B cell (primary cell): ENCODE measurements at regions not wholly inside any gene's neighbourhood (a gene's known extent, or its start where the extent isn't known, plus 50 kb on each side); places are given as distances from the start of the nearest gene placed in this dataset.

ENCODE experiments used
- ATAC-seq: fragments of 200-7000 bp; cut with Tn5 transposase; one replicate; pipeline ENCODE4 v1.10.0; 2021; ENCODE audit warnings: low read depth, mild to moderate bottlenecking, moderate number of reproducible peaks, moderate library complexity
- CTCF ChIA-PET: fragments of 350-600 bp; sonication (Branson Sonifier 250); formaldehyde crosslinking; loops from one replicate; lab custom pipeline; 2021; ENCODE audit warnings: antibody characterized with exemption, inconsistent platforms; lab: Charles Lee
- POLR2A ChIA-PET: fragments of 350-600 bp; sonication (Branson Sonifier 250); formaldehyde crosslinking; loops from one replicate; lab custom pipeline; 2021; ENCODE audit warnings: antibody characterized with exemption; lab: Charles Lee
- DNase-seq: peaks from one replicate; pipeline ENCODE4 v3.0.0; 2013
- H2AFZ ChIP-seq: 2 replicates; pipeline ENCODE4 v1.6.1; 2012; ENCODE audit warnings: mild to moderate bottlenecking, low read depth, low read length; ENCODE audit not compliant: insufficient read depth, poor library complexity, severe bottlenecking
- H3K27ac ChIP-seq, 2 donors: 1 replicate in 1 of 2; 2 replicates in 1 of 2; pipeline ENCODE4 v1.5.1; 2012 to 2013; ENCODE audit warnings: low read length in 2 of 2, mild to moderate bottlenecking in 2 of 2, moderate library complexity in 1 of 2
- H3K27me3 ChIP-seq, 4 experiments: fragments of 200-600 bp in 1 of 4; sonication (generic) in 1 of 4; replicated peaks in 1 of 4; 1 replicate in 2 of 4; 2 replicates in 2 of 4; pipeline versions ENCODE4 v1.6.1 to v1.7.0; 2013 to 2016; ENCODE audit warnings: low read length in 3 of 4, mild to moderate bottlenecking in 2 of 4, mixed read lengths in 1 of 4, moderate library complexity in 1 of 4; ENCODE audit not compliant: insufficient read depth in 4 of 4, control insufficient read depth in 3 of 4; ENCODE audit errors: control extremely low read depth in 1 of 4
- H3K36me3 ChIP-seq, 2 experiments: replicated peaks in 1 of 2; 1 replicate in 1 of 2; 2 replicates in 1 of 2; pipeline versions ENCODE4 v1.6.1 to v1.7.1; 2013; ENCODE audit warnings: low read length in 1 of 2; ENCODE audit not compliant: insufficient read depth in 2 of 2, control insufficient read depth in 1 of 2; ENCODE audit errors: control extremely low read depth in 1 of 2, extremely low read depth in 1 of 2
- H3K4me1 ChIP-seq, 2 donors: fragments of 200-600 bp in 1 of 2; sonication (generic) in 1 of 2; 1 replicate in 1 of 2; 2 replicates in 1 of 2; pipeline versions ENCODE4 v1.5.1 to v1.6.1; 2013 to 2017; ENCODE audit warnings: low read length in 2 of 2; ENCODE audit not compliant: control insufficient read depth in 2 of 2, insufficient read depth in 2 of 2
- H3K4me2 ChIP-seq: replicated peaks from 2 replicates; pipeline ENCODE3; 2012; ENCODE audit warnings: mild to moderate bottlenecking, low read depth, low read length; ENCODE audit not compliant: poor library complexity, severe bottlenecking
- H3K4me3 ChIP-seq, 5 experiments: fragments of 200-600 bp in 1 of 5; sonication (generic) in 1 of 5; 1 replicate in 3 of 5; 2 replicates in 2 of 5; pipeline versions ENCODE4 v1.5.1 to v1.7.0; 2011 to 2016; ENCODE audit warnings: low read length in 4 of 5, mild to moderate bottlenecking in 4 of 5, low read depth in 2 of 5, control low read depth in 1 of 5, moderate library complexity in 1 of 5; ENCODE audit not compliant: insufficient read depth in 1 of 5; ENCODE audit errors: control extremely low read depth in 1 of 5, extremely low read depth in 1 of 5
- H3K79me2 ChIP-seq: fragments of 200-600 bp; sonication (generic); one replicate; pipeline ENCODE4 v1.6.0; 2016; ENCODE audit warnings: low read length; ENCODE audit not compliant: control insufficient read depth, insufficient read depth
- H3K9ac ChIP-seq: fragments of 200-600 bp; sonication (generic); 2 replicates; pipeline ENCODE4 v1.6.1; 2017; ENCODE audit warnings: mild to moderate bottlenecking, low read length, moderate library complexity
- H3K9me3 ChIP-seq, 3 donors: one replicate each; pipeline versions ENCODE4 v1.6.1 to v1.7.1; 2013; ENCODE audit warnings: low read length in 2 of 3; ENCODE audit not compliant: control insufficient read depth in 2 of 3, insufficient read depth in 1 of 3; ENCODE audit errors: control extremely low read depth in 1 of 3
- H4K20me1 ChIP-seq: 2 replicates; pipeline ENCODE4 v1.6.0; 2012; ENCODE audit warnings: mild to moderate bottlenecking, low read length; ENCODE audit not compliant: insufficient read depth, control insufficient read depth, poor library complexity, severe bottlenecking
- H3K27ac Mint-ChIP-seq: one replicate; pipeline ENCODE4 v1.8.0; 2021; ENCODE audit warnings: mixed read lengths
- H3K27me3 Mint-ChIP-seq: one replicate; pipeline ENCODE4 v1.8.0; 2021; ENCODE audit warnings: mixed read lengths
- H3K4me1 Mint-ChIP-seq: one replicate; pipeline ENCODE4 v1.8.0; 2021; ENCODE audit warnings: mixed read lengths
- H3K4me3 Mint-ChIP-seq: one replicate; pipeline ENCODE4 v1.8.0; 2021; ENCODE audit warnings: mixed read lengths
- H3K9me3 Mint-ChIP-seq: one replicate; pipeline ENCODE4 v1.8.0; 2022; ENCODE audit warnings: mixed read lengths; ENCODE audit not compliant: insufficient read depth
- CTCF ChIP-seq: fragments of 200-600 bp; IDR thresholded peaks from one replicate; pipeline ENCODE4 v1.8.0; 2022; ENCODE audit warnings: antibody characterized with exemption, mild to moderate bottlenecking
- EZH2 ChIP-seq: IDR thresholded peaks from 2 replicates; pipeline ENCODE4 v1.6.1; 2012; ENCODE audit warnings: borderline replicate concordance, low read depth, mild to moderate bottlenecking, moderate library complexity, low read length; ENCODE audit not compliant: insufficient read depth, poor library complexity, severe bottlenecking
- WGBS: methylation state at CpG from one replicate; pipeline ENCODE4 v1.1.5; 2013; ENCODE audit warnings: missing lambda C conversion rate; ENCODE audit not compliant: insufficient coverage; 5-methylcytosine and 5-hydroxymethylcytosine counted together
- intact Hi-C: fragments of 100-400 bp; cut with micrococcal nuclease; formaldehyde crosslinking; loops from one replicate; pipeline ENCODE4 v1.10.0; 2022

DNA sequence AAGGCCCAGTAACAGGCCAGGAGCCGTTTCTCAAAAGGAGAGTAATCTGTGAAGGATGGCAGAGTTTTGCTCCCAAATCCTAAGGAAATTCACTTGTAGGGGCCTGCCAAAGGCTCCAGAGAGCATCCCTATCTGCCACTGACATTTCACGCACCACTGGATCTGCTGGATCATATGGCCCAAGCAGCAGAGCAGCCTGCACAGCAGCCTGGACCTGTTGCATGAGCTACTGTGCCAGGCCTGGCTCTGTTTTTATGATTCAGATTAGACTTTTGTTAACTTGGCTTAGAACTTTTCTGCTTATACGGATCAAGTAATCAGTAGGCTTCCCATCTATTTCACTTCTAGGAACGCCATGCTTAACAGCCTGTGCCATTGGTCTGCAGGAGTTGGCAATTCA, 70.7 kb downstream of the CHRD start:
- H3K27me3 Mint-ChIP-seq: peaks cover 9% of the 10 kb centered on the region
- H3K36me3 ChIP-seq: no peaks in the 10 kb centered on the region
- H3K9me3 Mint-ChIP-seq: no peaks in the 10 kb centered on the region
- no peaks in the 10 kb centered on the region for H3K9me3 ChIP-seq
- H3K27me3 ChIP-seq: no peaks in the 10 kb centered on the region
- DNase-seq: no peak
- no peaks in the 10 kb centered on the region for H4K20me1 ChIP-seq
- H3K9ac ChIP-seq: no peak overlapping the region
- no peaks in the 10 kb centered on the region for H3K79me2 ChIP-seq
- H3K4me2 ChIP-seq: no peak overlapping the region
- no peak overlapping the region for H3K27ac ChIP-seq
- intact Hi-C loops: no loop called here
- no peak for TF ChIP-seq CTCF
- TF ChIP-seq EZH2: no peak
- ChIA-PET POLR2A (no interaction called here), CTCF (no interaction called here)
- no peaks in the 10 kb centered on the region for H3K4me1 ChIP-seq
- no peaks in the 10 kb centered on the region for H3K4me1 Mint-ChIP-seq
- no peak overlapping the region for H2AFZ ChIP-seq
- no peak for ATAC-seq
- 91% methylated on average over 4 of the region's 4 CpGs for WGBS
- H3K4me3 ChIP-seq: no peak overlapping the region
- no peak overlapping the region for H3K4me3 Mint-ChIP-seq
- no peak overlapping the region for H3K27ac Mint-ChIP-seq

DNA sequence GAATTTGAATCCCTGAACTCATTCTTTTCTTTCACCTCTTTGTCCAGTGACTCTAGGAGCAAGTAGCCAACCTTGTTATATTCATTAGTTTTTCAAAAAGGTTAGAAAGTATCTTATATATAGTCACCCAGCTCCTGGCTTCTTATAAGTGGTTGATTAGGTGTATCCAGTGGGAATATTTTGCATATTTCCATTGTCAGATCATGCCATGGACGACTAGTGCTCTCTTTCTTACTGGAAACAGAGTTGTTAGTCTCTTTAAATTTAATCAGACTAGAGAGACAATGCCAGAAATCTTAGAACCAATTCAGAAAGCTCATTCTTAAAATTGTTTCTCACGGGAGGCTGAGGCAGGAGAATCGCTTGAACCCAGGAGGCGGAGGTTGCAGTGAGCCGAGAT, 73.4 kb downstream of the CHRD start:
- intact Hi-C loops: no loop called here
- POLR2A ChIA-PET: no interaction called here
- ATAC-seq: no peak
- Histone ChIP-seq H3K4me3 (no peak overlapping the region), H3K27ac (no peak overlapping the region), H3K27me3 (no peaks in the 10 kb centered on the region), H3K9ac (no peak overlapping the region), H3K36me3 (no peaks in the 10 kb centered on the region), H3K4me2 (no peak overlapping the region), H3K4me1 (no peaks in the 10 kb centered on the region), H2AFZ (no peak overlapping the region), H3K79me2 (no peaks in the 10 kb centered on the region), H3K9me3 (peaks cover 0 to 6% (median 0%) of the 10 kb centered on the region in 3 donors), H4K20me1 (no peaks in the 10 kb centered on the region)
- WGBS: no CpG with 5 or more reads among the region's 5 CpGs
- no peak overlapping the region for H3K4me3 Mint-ChIP-seq
- H3K27me3 Mint-ChIP-seq: peaks cover 16% of the 10 kb centered on the region
- CTCF ChIA-PET: no interaction called here
- H3K4me1 Mint-ChIP-seq: no peaks in the 10 kb centered on the region
- no peak for DNase-seq
- H3K9me3 Mint-ChIP-seq: no peaks in the 10 kb centered on the region
- H3K27ac Mint-ChIP-seq: no peak overlapping the region
- TF ChIP-seq EZH2 (no peak), CTCF (no peak)
